HFFc6 (cell line): ENCODE measurements at regions not wholly inside any gene's neighbourhood (a gene's known extent, or its start where the extent isn't known, plus 50 kb on each side); places are given as distances from the start of the nearest gene placed in this dataset.
"Not testable (repeated sequence)": the region's sequence is repeated elsewhere in the genome, so short reads cannot be mapped to it uniquely, and the experiment has no call there.

ENCODE experiments used
- DNase-seq: peaks from one replicate; pipeline ENCODE4 v3.0.0-alpha.2; 2018
- H3K27ac Mint-ChIP-seq: 2 replicates; pipeline ENCODE4 v1.8.0; 2020; ENCODE audit warnings: mild to moderate bottlenecking, mixed read lengths
- H3K27me3 Mint-ChIP-seq: 2 replicates; pipeline ENCODE4 v1.8.0; 2021; ENCODE audit warnings: mild to moderate bottlenecking, moderate library complexity, mixed read lengths; ENCODE audit not compliant: insufficient read depth
- H3K36me3 Mint-ChIP-seq: 2 replicates; pipeline ENCODE4 v1.8.0; 2021; ENCODE audit warnings: low read depth, mixed read lengths
- H3K4me1 Mint-ChIP-seq: 2 replicates; pipeline ENCODE4 v1.8.0; 2020; ENCODE audit warnings: low read depth, mixed read lengths
- H3K4me3 Mint-ChIP-seq: 2 replicates; pipeline ENCODE4 v1.8.0; 2020; ENCODE audit warnings: mild to moderate bottlenecking, moderate library complexity, mixed read lengths
- H3K9me3 Mint-ChIP-seq: 2 replicates; pipeline ENCODE4 v1.8.0; 2020; ENCODE audit warnings: mild to moderate bottlenecking, mixed read lengths
- CTCF ChIP-seq: fragments of 200-600 bp; sonication (generic); IDR thresholded peaks from 2 replicates; pipeline ENCODE4 v1.5.0; 2021; ENCODE audit warnings: antibody characterized with exemption, mild to moderate bottlenecking

- Mint-ChIP-seq H3K4me1 (peaks cover 6% of the 10 kb centered on the region), H3K36me3 (no peaks in the 10 kb centered on the region), H3K27me3 (peaks cover 1% of the 10 kb centered on the region; the same call in 1 of the 2 replicates), H3K9me3 (no peaks in the 10 kb centered on the region), H3K4me3 (no peak overlapping the region), H3K27ac (no peak overlapping the region)
- peak; percentile 20 for DNase-seq
- TF ChIP-seq CTCF, result no peak
Measured at GRCh38 chr12:59486827-59487226, 109.0 kb upstream of the SLC16A7 start.

- no peaks in the 10 kb centered on the region for H3K36me3 Mint-ChIP-seq
- no peak for TF ChIP-seq CTCF
- H3K4me3 Mint-ChIP-seq, result no peak overlapping the region
- peaks cover 1% of the 10 kb centered on the region; the same call in 1 of the 2 replicates for H3K27me3 Mint-ChIP-seq
- H3K4me1 Mint-ChIP-seq, result peaks cover 6% of the 10 kb centered on the region
- H3K9me3 Mint-ChIP-seq, result no peaks in the 10 kb centered on the region
- no peak overlapping the region for H3K27ac Mint-ChIP-seq
- DNase-seq, result no peak
Measured at GRCh38 chr12:59484575-59484974, 111.3 kb upstream of the SLC16A7 start.

GRCh38 chr12:59474236-59474635 is 121.6 kb upstream of the SLC16A7 start:
- H3K36me3 Mint-ChIP-seq, DNase-seq, H3K27ac Mint-ChIP-seq, H3K4me1 Mint-ChIP-seq, H3K4me3 Mint-ChIP-seq, H3K27me3 Mint-ChIP-seq, H3K9me3 Mint-ChIP-seq: not testable (repeated sequence)

- H3K27me3 Mint-ChIP-seq, result peaks cover 2% of the 10 kb centered on the region; the same call in 1 of the 2 replicates
- no peak overlapping the region for H3K27ac Mint-ChIP-seq
Measured at GRCh38 chr12:59472273-59472672, 123.6 kb upstream of the SLC16A7 start.

GRCh38 chr12:59459966-59460660 is 135.7 kb upstream of the SLC16A7 start:
- no peaks in the 10 kb centered on the region for H3K9me3 Mint-ChIP-seq
- TF ChIP-seq CTCF, result no peak
- peak overlapping the region; percentile 42 for H3K4me3 Mint-ChIP-seq
- H3K36me3 Mint-ChIP-seq, result no peaks in the 10 kb centered on the region
- peaks cover 27% of the 10 kb centered on the region for H3K4me1 Mint-ChIP-seq
- H3K27me3 Mint-ChIP-seq, result no peaks in the 10 kb centered on the region
- peak; percentile 21 for DNase-seq
- H3K27ac Mint-ChIP-seq, result peak overlapping the region; percentile 63

More at GRCh38 chr12:59472273-59472672, 123.6 kb upstream of the SLC16A7 start:
- Mint-ChIP-seq H3K9me3 (peaks cover 8% of the 10 kb centered on the region), H3K36me3 (0 out of 2 replicates have a peak, but pooled peaks cover 4% of the 10 kb centered on the region), H3K4me1 (no peaks in the 10 kb centered on the region), H3K4me3 (no peak overlapping the region)
- no peak for TF ChIP-seq CTCF
- DNase-seq, result no peak

GRCh38 chr12:59453475-59453874 is 142.4 kb upstream of the SLC16A7 start:
- peak overlapping the region; percentile 54; the same call in 1 of the 2 replicates for H3K27ac Mint-ChIP-seq
- H3K36me3 Mint-ChIP-seq, result peaks cover 6% of the 10 kb centered on the region; the same call in 1 of the 2 replicates
- peaks cover 38% of the 10 kb centered on the region for H3K4me1 Mint-ChIP-seq
- no peaks in the 10 kb centered on the region for H3K9me3 Mint-ChIP-seq
- H3K27me3 Mint-ChIP-seq, result no peaks in the 10 kb centered on the region
- no peak overlapping the region for H3K4me3 Mint-ChIP-seq
- TF ChIP-seq CTCF, result no peak
- peak; percentile 15 for DNase-seq
